Gastroesophageal sphincter (tissue), 3 donors: ENCODE measurements at regions not wholly inside any gene's neighbourhood (a gene's known extent, or its start where the extent isn't known, plus 50 kb on each side); places are given as distances from the start of the nearest gene placed in this dataset.

Source experiments
- EP300 ChIP-seq: sonication (generic); formaldehyde crosslinking; IDR thresholded peaks from one replicate; pipeline ENCODE4 v1.6.1; 2017; ENCODE audit warnings: antibody characterized with exemption, mild to moderate bottlenecking
- POLR2A ChIP-seq, 2 donors: fragments of 450-650 bp; IDR thresholded peaks; one replicate each; pipeline ENCODE4 v1.6.1; 2017; ENCODE audit warnings: antibody characterized with exemption in 2 of 2, mild to moderate bottlenecking in 2 of 2, moderate library complexity in 1 of 2
- POLR2AphosphoS5 ChIP-seq: sonication (generic); formaldehyde crosslinking; IDR thresholded peaks from one replicate; pipeline ENCODE4 v1.6.1; 2017; ENCODE audit warnings: antibody characterized with exemption
- TF ChIP-seq, protein P1 (sequence below), 4 experiments: fragments of 200-600 bp in 2 of 4; fragments of 450-650 bp in 2 of 4; sonication (generic) in 1 of 4; IDR thresholded peaks; one replicate each; pipeline ENCODE4 v1.5.1; 2017 to 2019; ENCODE audit warnings: antibody characterized with exemption in 4 of 4, mild to moderate bottlenecking in 2 of 4, moderate library complexity in 2 of 4

GRCh38 chr1:166721145-166721544, 118.1 kb upstream of the POGK start:
- TF ChIP-seq, protein P1, sequence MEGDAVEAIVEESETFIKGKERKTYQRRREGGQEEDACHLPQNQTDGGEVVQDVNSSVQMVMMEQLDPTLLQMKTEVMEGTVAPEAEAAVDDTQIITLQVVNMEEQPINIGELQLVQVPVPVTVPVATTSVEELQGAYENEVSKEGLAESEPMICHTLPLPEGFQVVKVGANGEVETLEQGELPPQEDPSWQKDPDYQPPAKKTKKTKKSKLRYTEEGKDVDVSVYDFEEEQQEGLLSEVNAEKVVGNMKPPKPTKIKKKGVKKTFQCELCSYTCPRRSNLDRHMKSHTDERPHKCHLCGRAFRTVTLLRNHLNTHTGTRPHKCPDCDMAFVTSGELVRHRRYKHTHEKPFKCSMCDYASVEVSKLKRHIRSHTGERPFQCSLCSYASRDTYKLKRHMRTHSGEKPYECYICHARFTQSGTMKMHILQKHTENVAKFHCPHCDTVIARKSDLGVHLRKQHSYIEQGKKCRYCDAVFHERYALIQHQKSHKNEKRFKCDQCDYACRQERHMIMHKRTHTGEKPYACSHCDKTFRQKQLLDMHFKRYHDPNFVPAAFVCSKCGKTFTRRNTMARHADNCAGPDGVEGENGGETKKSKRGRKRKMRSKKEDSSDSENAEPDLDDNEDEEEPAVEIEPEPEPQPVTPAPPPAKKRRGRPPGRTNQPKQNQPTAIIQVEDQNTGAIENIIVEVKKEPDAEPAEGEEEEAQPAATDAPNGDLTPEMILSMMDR (IDR thresholded peaks at IDR 0.05), result no peak
- TF ChIP-seq POLR2A (IDR thresholded peaks at IDR 0.05) (no peak), POLR2AphosphoS5 (no peak), EP300 (no peak)
